GM19468 (cell line): ENCODE measurements at regions not wholly inside any gene's neighbourhood (a gene's known extent, or its start where the extent isn't known, plus 50 kb on each side); places are given as distances from the start of the nearest gene placed in this dataset.

Source experiments
- ATAC-seq: cut with Tn5 transposase; IDR thresholded peaks from one replicate; pipeline ENCODE4 v1.9.1; 2021; ENCODE audit warnings: mild to moderate bottlenecking, moderate library complexity, moderate number of reproducible peaks; ENCODE audit not compliant: unreplicated experiment; ENCODE audit errors: extremely low read depth

DNA sequence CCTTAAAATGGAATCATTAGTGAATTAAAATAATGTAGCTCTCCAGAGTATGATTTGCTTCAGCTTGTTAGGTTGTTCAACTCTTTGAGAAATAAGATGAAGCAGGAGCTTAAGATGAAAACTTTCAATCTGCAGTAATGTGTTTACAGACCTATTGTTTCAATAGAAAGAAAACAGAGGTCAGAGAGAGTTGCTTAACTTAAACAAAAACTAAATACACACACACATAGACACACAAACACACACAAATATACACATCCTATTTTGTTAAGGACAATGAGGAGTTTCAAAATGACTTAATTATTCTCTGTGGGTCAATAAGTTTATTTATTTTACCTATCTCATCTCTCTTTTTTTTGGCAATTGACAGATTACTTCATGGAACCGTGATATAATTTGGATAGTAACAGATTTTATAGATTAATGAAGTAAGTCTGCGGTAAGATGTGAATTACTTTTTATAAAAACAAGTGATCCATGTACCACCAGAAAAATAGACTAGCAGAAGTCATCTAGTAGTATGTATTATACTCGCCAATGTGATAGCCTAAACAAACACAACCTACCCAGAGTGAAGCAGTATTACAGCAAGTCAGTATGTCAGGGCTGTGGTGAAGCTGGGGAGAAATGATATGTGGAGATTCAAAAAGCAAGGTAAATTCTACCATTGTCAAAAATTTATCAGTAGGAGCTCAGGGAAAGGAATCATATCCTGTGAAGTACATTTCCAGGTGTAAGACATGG is 76.7 kb upstream of the DCBLD2 start:
- ATAC-seq, result no peak

DNA sequence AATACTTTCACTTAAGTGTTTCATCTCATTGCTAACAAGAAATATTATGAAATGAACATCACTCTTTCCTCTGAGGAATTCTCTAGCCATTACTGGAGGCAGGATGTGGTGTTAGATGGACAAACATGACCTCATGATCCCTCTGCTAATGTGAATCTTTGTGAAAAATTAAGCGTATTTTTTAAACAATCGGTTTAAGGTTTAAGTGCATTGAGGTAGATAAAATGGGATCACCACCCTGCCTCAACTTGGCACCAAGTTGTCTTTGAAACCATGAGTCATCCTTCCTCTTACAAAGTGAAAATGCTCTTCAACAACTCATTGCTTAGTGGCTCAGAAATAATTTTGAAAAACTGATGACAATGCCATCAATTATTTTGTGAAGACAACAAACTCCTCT is 76.0 kb upstream of the DCBLD2 start:
- ATAC-seq, result no peak

DNA sequence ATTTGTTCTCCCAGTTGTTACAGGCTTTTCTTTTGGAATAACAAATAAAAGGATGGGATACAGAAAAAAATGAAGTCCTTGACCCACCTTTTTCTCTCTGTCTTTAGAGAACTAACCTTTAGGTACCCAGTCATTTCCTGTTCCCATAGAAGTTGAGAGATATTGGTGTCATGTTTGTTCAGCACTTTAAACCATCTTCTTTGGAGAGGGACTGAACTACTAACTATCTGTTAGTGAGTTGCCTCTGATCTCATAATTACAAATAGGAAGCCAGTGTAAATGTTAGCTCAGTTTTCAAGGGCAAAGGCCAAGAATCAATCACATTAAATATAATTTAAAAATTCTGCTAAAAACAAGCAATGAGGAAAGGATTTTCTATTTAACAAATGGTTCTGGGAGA is 72.9 kb upstream of the DCBLD2 start:
- no peak for ATAC-seq

- ATAC-seq, result no peak
Measured at GRCh38 chr3:98972720-98973119, 71.2 kb upstream of the DCBLD2 start.

- no peak for ATAC-seq
Measured at GRCh38 chr3:98972155-98972554, 70.7 kb upstream of the DCBLD2 start.

GRCh38 chr3:98971169-98971681 is 69.7 kb upstream of the DCBLD2 start:
- no peak for ATAC-seq

DNA sequence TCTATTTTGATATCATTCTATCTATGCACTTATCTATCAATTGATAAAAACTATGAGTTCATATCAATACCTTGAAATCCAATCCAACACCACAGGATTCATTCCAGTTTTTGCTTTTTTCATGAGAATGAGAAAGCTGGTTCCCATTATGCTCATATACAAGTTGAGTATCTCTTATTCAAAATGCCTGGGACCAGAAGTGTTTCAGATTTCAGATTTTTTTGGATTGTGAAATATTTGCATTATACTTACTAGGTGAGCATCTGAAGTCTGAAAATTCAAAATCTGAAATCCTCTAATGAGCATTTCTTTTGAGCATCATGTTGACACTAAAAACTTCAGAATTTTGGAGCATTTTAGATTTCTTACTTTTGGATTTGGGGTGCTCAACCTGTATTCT is 67.8 kb upstream of the DCBLD2 start:
- ATAC-seq, result no peak

GRCh38 chr3:98968824-98969223 is 67.3 kb upstream of the DCBLD2 start:
- ATAC-seq, result no peak

GRCh38 chr3:98968347-98968746 is 66.9 kb upstream of the DCBLD2 start:
- ATAC-seq, result no peak

DNA sequence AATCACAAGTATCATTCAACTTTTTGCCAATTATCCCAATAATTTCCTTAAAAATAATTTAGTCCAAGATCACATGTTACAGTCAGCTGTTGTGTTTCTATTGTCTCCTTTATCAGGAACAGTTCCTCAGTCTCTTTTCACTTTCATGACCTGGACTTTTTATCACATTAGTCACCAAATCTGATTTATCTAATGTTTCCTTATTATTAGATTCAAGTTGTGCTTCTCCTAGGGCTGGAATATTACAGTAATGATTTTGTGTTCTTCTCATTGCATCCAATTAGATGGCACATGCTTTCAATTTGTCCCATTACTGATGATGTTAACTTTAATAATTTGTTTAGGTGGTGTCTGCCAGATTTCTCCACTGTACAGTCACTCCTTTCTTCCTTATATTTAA is 66.3 kb upstream of the DCBLD2 start:
- ATAC-seq, result no peak

GRCh38 chr3:98966862-98967546 is 65.5 kb upstream of the DCBLD2 start:
- no peak for ATAC-seq

- no peak for ATAC-seq
Measured at GRCh38 chr3:98966434-98966833, 64.9 kb upstream of the DCBLD2 start.

DNA sequence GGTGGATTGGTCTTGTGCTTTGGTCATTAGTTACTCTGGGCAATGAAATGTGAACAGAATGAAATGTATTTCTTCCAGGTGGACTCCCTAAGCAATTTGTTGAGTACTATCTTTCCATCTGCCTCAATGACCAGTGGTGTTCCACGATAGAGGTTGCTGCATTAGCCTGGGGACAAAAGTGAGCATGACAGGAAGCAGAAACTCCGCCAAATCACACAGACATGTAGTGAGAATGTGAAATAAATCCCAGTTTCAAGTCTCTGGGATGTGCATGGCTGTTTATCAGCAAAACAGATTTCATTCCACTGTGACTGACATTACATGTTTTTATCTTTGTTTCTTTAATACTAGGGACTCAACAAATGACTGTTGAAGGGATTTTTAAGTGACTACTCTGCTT is 63.3 kb upstream of the DCBLD2 start:
- ATAC-seq, result no peak

DNA sequence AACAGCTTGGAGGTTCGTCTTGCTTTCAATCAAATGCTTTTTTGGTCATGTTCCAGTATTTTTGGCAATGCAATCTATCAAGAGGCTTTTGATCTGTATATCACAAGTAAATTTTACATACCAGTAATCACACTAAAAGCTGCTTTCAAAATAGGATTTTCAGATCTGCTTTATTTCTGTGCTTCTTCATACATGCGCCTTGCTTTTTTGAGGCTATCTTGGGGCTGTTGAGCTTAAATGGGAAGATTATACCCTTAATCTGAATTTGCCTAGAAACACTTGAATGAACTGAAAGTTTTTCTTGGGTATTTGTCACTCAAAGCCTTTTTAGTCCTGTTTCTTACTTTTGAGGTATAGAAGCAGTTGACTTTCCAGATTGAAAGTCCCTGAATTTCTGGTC is 62.1 kb upstream of the DCBLD2 start:
- ATAC-seq, result no peak

- no peak for ATAC-seq
Measured at GRCh38 chr3:98962951-98963350, 61.5 kb upstream of the DCBLD2 start.

DNA sequence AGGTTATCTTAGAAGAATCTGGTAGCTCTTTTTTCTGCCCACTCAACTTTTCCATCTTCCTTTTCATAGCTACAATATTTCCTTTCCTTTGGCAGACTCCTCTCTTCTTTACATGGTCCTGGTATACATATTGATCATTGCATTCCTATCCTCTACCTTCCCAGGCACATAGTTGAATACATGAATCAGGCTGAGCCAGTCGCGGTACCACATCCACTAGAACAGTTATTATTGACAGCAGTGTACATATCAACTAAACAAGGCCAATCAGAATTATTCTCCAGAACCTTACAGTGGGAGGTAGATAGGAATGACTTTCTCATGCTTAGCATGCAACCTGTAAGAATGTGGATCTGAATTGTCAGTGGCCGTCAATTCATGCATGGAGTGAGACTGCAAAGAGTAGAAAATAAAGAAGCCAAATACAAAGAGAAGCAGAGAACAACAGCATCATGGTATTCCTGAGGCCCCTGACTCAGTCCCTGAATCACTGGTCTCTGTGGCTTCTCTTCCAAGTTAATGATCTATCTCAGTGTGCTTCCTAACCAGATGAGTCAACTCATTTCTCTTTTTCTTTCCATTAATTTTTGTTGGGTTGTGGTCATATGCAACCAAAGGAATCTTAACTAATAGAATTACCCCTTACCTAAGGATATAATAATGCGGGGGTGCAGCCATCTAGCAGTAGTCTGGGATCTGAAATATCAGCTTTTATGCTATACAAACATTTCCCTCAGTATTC is 60.9 kb upstream of the DCBLD2 start:
- no peak for ATAC-seq

DNA sequence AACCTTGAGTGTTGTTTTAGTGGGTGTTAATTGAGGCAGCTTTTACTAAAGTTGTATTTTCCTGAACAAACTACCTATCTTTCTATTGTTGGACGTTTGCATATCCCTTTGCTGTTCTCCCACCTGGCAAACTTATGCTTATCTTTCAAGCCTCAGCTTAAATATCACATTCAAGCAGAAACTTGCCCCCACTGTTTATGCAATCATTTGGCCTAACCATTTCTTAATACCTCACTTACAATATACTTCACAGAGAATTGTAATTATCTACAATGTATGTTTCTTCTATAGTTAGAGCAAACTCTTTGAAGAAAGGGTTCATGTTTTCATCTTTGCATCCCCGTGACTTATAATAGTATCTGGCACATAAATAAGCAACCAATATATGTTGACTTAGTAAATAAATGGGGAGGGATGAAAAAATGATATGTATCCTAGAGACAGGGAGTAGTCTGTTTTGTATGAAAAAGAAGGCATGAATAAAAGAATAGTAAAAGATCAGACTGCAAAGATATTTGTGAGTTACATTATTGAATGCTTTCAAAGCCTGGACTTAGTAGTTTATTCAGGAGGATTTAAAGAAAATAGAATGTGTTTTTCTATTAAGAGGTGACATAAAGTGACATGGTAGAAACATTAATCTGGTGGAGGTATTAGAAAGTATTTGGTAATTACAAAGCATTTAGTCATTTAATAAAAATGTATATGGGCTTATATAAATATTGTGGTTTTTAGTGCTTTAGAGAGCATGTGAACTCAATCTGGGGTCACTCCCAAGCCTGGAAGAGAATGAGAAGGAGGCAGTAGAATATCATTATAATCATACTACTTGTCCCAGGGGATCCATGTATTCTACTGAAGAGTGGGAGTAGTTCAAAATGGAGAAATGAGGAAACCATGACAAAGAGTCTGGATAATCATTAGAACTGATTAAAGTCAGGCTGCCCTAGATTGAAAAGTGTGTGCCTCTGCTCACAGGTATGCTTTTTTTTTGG is 60.0 kb upstream of the DCBLD2 start:
- ATAC-seq, result no peak

DNA sequence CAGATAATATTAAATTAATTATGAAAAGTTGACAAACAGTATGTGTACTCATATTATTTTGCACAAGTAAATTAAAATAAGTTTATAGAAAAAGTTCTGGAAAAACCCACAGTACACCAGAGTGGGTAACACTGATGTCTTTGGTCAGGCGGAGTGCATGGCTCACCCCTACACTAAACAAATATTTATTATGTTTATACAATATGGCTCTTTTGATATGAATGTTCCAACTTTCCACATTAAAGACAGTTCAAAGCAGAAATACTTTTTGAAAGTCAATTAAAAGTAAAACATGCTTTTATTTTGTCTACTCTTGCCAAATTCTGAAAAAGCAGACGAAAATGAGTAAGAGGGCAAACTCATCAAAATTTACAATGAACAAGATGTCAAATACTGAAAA is 56.2 kb upstream of the DCBLD2 start:
- ATAC-seq, result no peak

- no peak for ATAC-seq
Measured at GRCh38 chr3:98956008-98956407, 54.5 kb upstream of the DCBLD2 start.
